Activated CD8-positive, alpha-beta T cell treated with anti-CD3 and anti-CD28 coated beads, Interleukin-2, amount 10 ng/mL, durations not matched to agents 7 days and 5 days (primary cell): ENCODE measurements at regions not wholly inside any gene's neighbourhood (a gene's known extent, or its start where the extent isn't known, plus 50 kb on each side); places are given as distances from the start of the nearest gene placed in this dataset.

ENCODE experiments used
- ATAC-seq: fragments of 150-1000 bp; cut with Tn5 transposase; one replicate; pipeline ENCODE4 v1.10.0; 2021; ENCODE audit warnings: moderate library complexity
- CTCF ChIA-PET: fragments of 350-600 bp; sonication (Branson Sonifier 250); formaldehyde crosslinking; loops from one replicate; lab custom pipeline; 2021; ENCODE audit warnings: antibody characterized with exemption; lab: Charles Lee
- POLR2A ChIA-PET: fragments of 350-600 bp; sonication (Branson Sonifier 250); formaldehyde crosslinking; loops from one replicate; lab custom pipeline; 2021; ENCODE audit warnings: antibody characterized with exemption; lab: Charles Lee
- DNase-seq: peaks from one replicate; pipeline ENCODE4 v3.0.0-alpha.2; 2020
- H3K27ac Mint-ChIP-seq: one replicate; pipeline ENCODE4 v1.8.0; 2021; ENCODE audit warnings: mild to moderate bottlenecking, mixed read lengths
- H3K27me3 Mint-ChIP-seq: one replicate; pipeline ENCODE4 v1.8.0; 2021; ENCODE audit warnings: low read depth, mixed read lengths
- H3K36me3 Mint-ChIP-seq: one replicate; pipeline ENCODE4 v1.8.0; 2021; ENCODE audit warnings: low read depth, mixed read lengths
- H3K4me1 Mint-ChIP-seq: one replicate; pipeline ENCODE4 v1.8.0; 2021; ENCODE audit warnings: low read depth, mixed read lengths
- H3K4me3 Mint-ChIP-seq: one replicate; pipeline ENCODE4 v1.8.0; 2021; ENCODE audit warnings: mild to moderate bottlenecking, mixed read lengths
- H3K9me3 Mint-ChIP-seq: one replicate; pipeline ENCODE4 v1.8.0; 2022; ENCODE audit warnings: mixed read lengths; ENCODE audit not compliant: insufficient read depth

GRCh38 chr2:22900674-22901073, 484.3 kb upstream of the KLHL29 start:
- Mint-ChIP-seq H3K27ac (no peak overlapping the region), H3K27me3 (no peaks in the 10 kb centered on the region), H3K4me1 (no peaks in the 10 kb centered on the region), H3K36me3 (no peaks in the 10 kb centered on the region), H3K4me3 (no peak overlapping the region), H3K9me3 (no peaks in the 10 kb centered on the region)
- DNase-seq (no peak), ATAC-seq (no peak)
- ChIA-PET POLR2A (no interaction called here), CTCF (no interaction called here)

- no peak for DNase-seq
- CTCF ChIA-PET: no interaction called here
- Mint-ChIP-seq H3K9me3 (no peaks in the 10 kb centered on the region), H3K27ac (no peak overlapping the region), H3K27me3 (no peaks in the 10 kb centered on the region), H3K4me1 (no peaks in the 10 kb centered on the region), H3K36me3 (no peaks in the 10 kb centered on the region), H3K4me3 (no peak overlapping the region)
- ATAC-seq: no peak
- POLR2A ChIA-PET: no interaction called here
Measured at GRCh38 chr2:22901471-22902179, 483.4 kb upstream of the KLHL29 start.

- no peak for DNase-seq
- no peaks in the 10 kb centered on the region for H3K4me1 Mint-ChIP-seq
- H3K36me3 Mint-ChIP-seq: no peaks in the 10 kb centered on the region
- H3K9me3 Mint-ChIP-seq: no peaks in the 10 kb centered on the region
- CTCF ChIA-PET: no interaction called here
- H3K4me3 Mint-ChIP-seq: no peak overlapping the region
- no peak for ATAC-seq
- H3K27me3 Mint-ChIP-seq: no peaks in the 10 kb centered on the region
- POLR2A ChIA-PET: no interaction called here
- no peak overlapping the region for H3K27ac Mint-ChIP-seq
Measured at GRCh38 chr2:22902180-22902550, 482.8 kb upstream of the KLHL29 start.

- ChIA-PET POLR2A (no interaction called here), CTCF (no interaction called here)
- Mint-ChIP-seq H3K36me3 (no peaks in the 10 kb centered on the region), H3K4me1 (no peaks in the 10 kb centered on the region), H3K27ac (no peak overlapping the region), H3K27me3 (no peaks in the 10 kb centered on the region), H3K9me3 (no peaks in the 10 kb centered on the region), H3K4me3 (no peak overlapping the region)
- ATAC-seq (no peak), DNase-seq (no peak)
Measured at GRCh38 chr2:22902662-22903165, 482.3 kb upstream of the KLHL29 start.

- POLR2A ChIA-PET: no interaction called here
- no peak for ATAC-seq
- H3K4me3 Mint-ChIP-seq: no peak overlapping the region
- no peaks in the 10 kb centered on the region for H3K36me3 Mint-ChIP-seq
- DNase-seq: no peak
- no peak overlapping the region for H3K27ac Mint-ChIP-seq
- H3K4me1 Mint-ChIP-seq: no peaks in the 10 kb centered on the region
- CTCF ChIA-PET: interaction anchor here (1.2 kb wide), 1 partner anchor 19 kb away, joined by 3 read pairs; no protein-coding TSS in a partner anchor
- no peaks in the 10 kb centered on the region for H3K27me3 Mint-ChIP-seq
- no peaks in the 10 kb centered on the region for H3K9me3 Mint-ChIP-seq
Measured at GRCh38 chr2:22903616-22904015, 481.4 kb upstream of the KLHL29 start.

- POLR2A ChIA-PET: no interaction called here
- H3K4me1 Mint-ChIP-seq: no peaks in the 10 kb centered on the region
- H3K27me3 Mint-ChIP-seq: no peaks in the 10 kb centered on the region
- DNase-seq: no peak
- no peaks in the 10 kb centered on the region for H3K36me3 Mint-ChIP-seq
- CTCF ChIA-PET: interaction anchor here (1.2 kb wide), 1 partner anchor 18 kb away, joined by 3 read pairs; no protein-coding TSS in a partner anchor
- no peak overlapping the region for H3K27ac Mint-ChIP-seq
- no peak overlapping the region for H3K4me3 Mint-ChIP-seq
- ATAC-seq: no peak
- no peaks in the 10 kb centered on the region for H3K9me3 Mint-ChIP-seq
Measured at GRCh38 chr2:22904126-22904684, 480.8 kb upstream of the KLHL29 start.

GRCh38 chr2:22907330-22907729, 477.6 kb upstream of the KLHL29 start:
- POLR2A ChIA-PET: no interaction called here
- Mint-ChIP-seq H3K4me1 (no peaks in the 10 kb centered on the region), H3K36me3 (no peaks in the 10 kb centered on the region), H3K27me3 (no peaks in the 10 kb centered on the region), H3K4me3 (no peak overlapping the region), H3K27ac (no peak overlapping the region), H3K9me3 (no peaks in the 10 kb centered on the region)
- CTCF ChIA-PET: no interaction called here
- ATAC-seq (no peak), DNase-seq (no peak)

- POLR2A ChIA-PET: no interaction called here
- H3K27ac Mint-ChIP-seq: no peak overlapping the region
Measured at GRCh38 chr2:22912398-22912797, 472.6 kb upstream of the KLHL29 start.

GRCh38 chr2:22929998-22930397, 455.0 kb upstream of the KLHL29 start:
- CTCF ChIA-PET: no interaction called here

More at GRCh38 chr2:22912398-22912797, 472.6 kb upstream of the KLHL29 start:
- Mint-ChIP-seq H3K27me3 (no peaks in the 10 kb centered on the region), H3K36me3 (no peaks in the 10 kb centered on the region), H3K4me3 (no peak overlapping the region), H3K4me1 (no peaks in the 10 kb centered on the region), H3K9me3 (no peaks in the 10 kb centered on the region)
- CTCF ChIA-PET: no interaction called here
- ATAC-seq (no peak), DNase-seq (no peak)

GRCh38 chr2:22930781-22931180, 454.2 kb upstream of the KLHL29 start:
- Mint-ChIP-seq H3K4me1 (no peaks in the 10 kb centered on the region), H3K36me3 (no peaks in the 10 kb centered on the region), H3K27ac (no peak overlapping the region), H3K9me3 (no peaks in the 10 kb centered on the region), H3K4me3 (no peak overlapping the region), H3K27me3 (peaks cover 2% of the 10 kb centered on the region)
- ChIA-PET POLR2A (no interaction called here), CTCF (no interaction called here)
- DNase-seq (no peak), ATAC-seq (no peak)

More at GRCh38 chr2:22929998-22930397, 455.0 kb upstream of the KLHL29 start:
- Mint-ChIP-seq H3K9me3 (no peaks in the 10 kb centered on the region), H3K27me3 (peaks cover 2% of the 10 kb centered on the region), H3K4me1 (no peaks in the 10 kb centered on the region), H3K36me3 (no peaks in the 10 kb centered on the region), H3K27ac (no peak overlapping the region), H3K4me3 (no peak overlapping the region)
- POLR2A ChIA-PET: no interaction called here
- ATAC-seq (no peak), DNase-seq (no peak)

GRCh38 chr2:22932288-22932687, 452.7 kb upstream of the KLHL29 start:
- no peaks in the 10 kb centered on the region for H3K9me3 Mint-ChIP-seq
- ATAC-seq (no peak), DNase-seq (no peak)
- no peak overlapping the region for H3K4me3 Mint-ChIP-seq
- H3K36me3 Mint-ChIP-seq: no peaks in the 10 kb centered on the region
- ChIA-PET CTCF (no interaction called here), POLR2A (no interaction called here)
- H3K27ac Mint-ChIP-seq: no peak overlapping the region
- no peaks in the 10 kb centered on the region for H3K4me1 Mint-ChIP-seq
- H3K27me3 Mint-ChIP-seq: peaks cover 2% of the 10 kb centered on the region

GRCh38 chr2:22934747-22935146, 450.2 kb upstream of the KLHL29 start:
- Mint-ChIP-seq H3K27me3 (peaks cover 2% of the 10 kb centered on the region), H3K36me3 (no peaks in the 10 kb centered on the region), H3K4me1 (no peaks in the 10 kb centered on the region), H3K9me3 (no peaks in the 10 kb centered on the region), H3K27ac (no peak overlapping the region), H3K4me3 (no peak overlapping the region)
- no peak for ATAC-seq
- ChIA-PET CTCF (no interaction called here), POLR2A (no interaction called here)
- DNase-seq: no peak
